ENCODE measurements at regions not wholly inside any gene's neighbourhood (a gene's known extent, or its start where the extent isn't known, plus 50 kb on each side); places are given as distances from the start of the nearest gene placed in this dataset.

DNA sequence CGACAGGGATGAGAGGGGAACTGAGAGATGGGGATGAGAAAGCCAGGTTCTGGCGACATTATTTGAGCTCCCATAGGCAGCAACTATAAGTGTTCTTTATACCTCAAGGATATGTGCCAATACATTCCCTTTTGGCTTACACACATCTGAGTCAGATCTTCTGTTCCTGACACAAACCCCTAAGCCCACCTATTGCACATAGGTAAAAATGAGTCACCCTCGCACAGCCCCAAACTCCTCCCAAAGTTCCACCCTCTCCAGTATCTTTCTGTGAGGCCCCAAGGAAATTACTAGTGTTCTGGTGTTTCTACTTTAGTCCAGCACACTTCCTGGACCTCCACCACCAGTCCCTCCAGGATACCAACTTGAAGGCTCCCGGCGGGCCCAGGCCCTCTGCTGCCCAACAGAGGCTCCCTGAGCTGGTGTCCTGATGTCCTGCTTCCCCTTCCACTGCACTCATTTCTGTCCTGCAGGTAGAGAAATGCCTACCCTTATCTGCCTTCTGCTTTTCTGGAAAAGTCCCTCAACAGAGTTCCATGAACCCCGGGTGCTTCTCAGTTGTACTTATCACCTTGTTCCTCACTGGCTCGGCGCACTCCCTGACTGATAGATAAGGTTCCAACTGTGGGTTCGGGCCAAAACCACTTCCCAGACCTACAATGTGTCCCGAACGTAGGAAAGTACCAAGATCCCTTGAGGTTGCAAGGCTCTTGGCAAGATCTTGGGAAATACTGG, 125.5 kb downstream of the EN1 start (continued):
- TF ChIP-seq, protein P1, sequence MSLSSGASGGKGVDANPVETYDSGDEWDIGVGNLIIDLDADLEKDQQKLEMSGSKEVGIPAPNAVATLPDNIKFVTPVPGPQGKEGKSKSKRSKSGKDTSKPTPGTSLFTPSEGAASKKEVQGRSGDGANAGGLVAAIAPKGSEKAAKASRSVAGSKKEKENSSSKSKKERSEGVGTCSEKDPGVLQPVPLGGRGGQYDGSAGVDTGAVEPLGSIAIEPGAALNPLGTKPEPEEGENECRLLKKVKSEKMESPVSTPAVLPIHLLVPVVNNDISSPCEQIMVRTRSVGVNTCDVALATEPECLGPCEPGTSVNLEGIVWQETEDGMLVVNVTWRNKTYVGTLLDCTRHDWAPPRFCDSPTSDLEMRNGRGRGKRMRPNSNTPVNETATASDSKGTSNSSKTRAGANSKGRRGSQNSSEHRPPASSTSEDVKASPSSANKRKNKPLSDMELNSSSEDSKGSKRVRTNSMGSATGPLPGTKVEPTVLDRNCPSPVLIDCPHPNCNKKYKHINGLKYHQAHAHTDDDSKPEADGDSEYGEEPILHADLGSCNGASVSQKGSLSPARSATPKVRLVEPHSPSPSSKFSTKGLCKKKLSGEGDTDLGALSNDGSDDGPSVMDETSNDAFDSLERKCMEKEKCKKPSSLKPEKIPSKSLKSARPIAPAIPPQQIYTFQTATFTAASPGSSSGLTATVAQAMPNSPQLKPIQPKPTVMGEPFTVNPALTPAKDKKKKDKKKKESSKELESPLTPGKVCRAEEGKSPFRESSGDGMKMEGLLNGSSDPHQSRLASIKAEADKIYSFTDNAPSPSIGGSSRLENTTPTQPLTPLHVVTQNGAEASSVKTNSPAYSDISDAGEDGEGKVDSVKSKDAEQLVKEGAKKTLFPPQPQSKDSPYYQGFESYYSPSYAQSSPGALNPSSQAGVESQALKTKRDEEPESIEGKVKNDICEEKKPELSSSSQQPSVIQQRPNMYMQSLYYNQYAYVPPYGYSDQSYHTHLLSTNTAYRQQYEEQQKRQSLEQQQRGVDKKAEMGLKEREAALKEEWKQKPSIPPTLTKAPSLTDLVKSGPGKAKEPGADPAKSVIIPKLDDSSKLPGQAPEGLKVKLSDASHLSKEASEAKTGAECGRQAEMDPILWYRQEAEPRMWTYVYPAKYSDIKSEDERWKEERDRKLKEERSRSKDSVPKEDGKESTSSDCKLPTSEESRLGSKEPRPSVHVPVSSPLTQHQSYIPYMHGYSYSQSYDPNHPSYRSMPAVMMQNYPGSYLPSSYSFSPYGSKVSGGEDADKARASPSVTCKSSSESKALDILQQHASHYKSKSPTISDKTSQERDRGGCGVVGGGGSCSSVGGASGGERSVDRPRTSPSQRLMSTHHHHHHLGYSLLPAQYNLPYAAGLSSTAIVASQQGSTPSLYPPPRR (CRISPR knock-in tag; IDR thresholded peaks at IDR 0.05; ENCODE audit: borderline replicate concordance), result no peak
- TF ChIP-seq MYBL2 (IDR thresholded peaks at IDR 0.05; ENCODE audit: low read depth), result no peak
- TF ChIP-seq MYBL2 (CRISPR knock-in tag; IDR thresholded peaks at IDR 0.05; ENCODE audit: borderline replicate concordance), result no peak
- TF ChIP-seq ZNF408 (CRISPR knock-in tag; IDR thresholded peaks at IDR 0.05; ENCODE audit: low read depth), result no peak
- TF ChIP-seq, protein P2, sequence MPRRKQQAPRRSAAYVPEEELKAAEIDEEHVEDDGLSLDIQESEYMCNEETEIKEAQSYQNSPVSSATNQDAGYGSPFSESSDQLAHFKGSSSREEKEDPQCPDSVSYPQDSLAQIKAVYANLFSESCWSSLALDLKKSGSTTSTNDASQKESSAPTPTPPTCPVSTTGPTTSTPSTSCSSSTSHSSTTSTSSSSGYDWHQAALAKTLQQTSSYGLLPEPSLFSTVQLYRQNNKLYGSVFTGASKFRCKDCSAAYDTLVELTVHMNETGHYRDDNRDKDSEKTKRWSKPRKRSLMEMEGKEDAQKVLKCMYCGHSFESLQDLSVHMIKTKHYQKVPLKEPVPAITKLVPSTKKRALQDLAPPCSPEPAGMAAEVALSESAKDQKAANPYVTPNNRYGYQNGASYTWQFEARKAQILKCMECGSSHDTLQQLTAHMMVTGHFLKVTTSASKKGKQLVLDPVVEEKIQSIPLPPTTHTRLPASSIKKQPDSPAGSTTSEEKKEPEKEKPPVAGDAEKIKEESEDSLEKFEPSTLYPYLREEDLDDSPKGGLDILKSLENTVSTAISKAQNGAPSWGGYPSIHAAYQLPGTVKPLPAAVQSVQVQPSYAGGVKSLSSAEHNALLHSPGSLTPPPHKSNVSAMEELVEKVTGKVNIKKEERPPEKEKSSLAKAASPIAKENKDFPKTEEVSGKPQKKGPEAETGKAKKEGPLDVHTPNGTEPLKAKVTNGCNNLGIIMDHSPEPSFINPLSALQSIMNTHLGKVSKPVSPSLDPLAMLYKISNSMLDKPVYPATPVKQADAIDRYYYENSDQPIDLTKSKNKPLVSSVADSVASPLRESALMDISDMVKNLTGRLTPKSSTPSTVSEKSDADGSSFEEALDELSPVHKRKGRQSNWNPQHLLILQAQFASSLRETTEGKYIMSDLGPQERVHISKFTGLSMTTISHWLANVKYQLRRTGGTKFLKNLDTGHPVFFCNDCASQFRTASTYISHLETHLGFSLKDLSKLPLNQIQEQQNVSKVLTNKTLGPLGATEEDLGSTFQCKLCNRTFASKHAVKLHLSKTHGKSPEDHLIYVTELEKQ (CRISPR knock-in tag; IDR thresholded peaks at IDR 0.05), result no peak
- no peak for TF ChIP-seq ETS2 (tag; IDR thresholded peaks at IDR 0.05; ENCODE audit: borderline replicate concordance, poor library complexity, severe bottlenecking)
- no peak for TF ChIP-seq GABPB2 (CRISPR knock-in tag; conservative IDR thresholded peaks at IDR 0.05)
- TF ChIP-seq PHF21A (IDR thresholded peaks at IDR 0.05; ENCODE audit: borderline replicate concordance, low read depth), result no peak
- TF ChIP-seq ZC3H8 (IDR thresholded peaks at IDR 0.05), result no peak
- TF ChIP-seq RUNX1 (IDR thresholded peaks at IDR 0.05; ENCODE audit: low read depth), result peak; percentile 33; the same call in 1 of the 2 replicates
- no peak for TF ChIP-seq ZNF316 (IDR thresholded peaks at IDR 0.05)
- TF ChIP-seq ELF4 (CRISPR knock-in tag; IDR thresholded peaks at IDR 0.05), result 0 out of 2 replicates have a peak, but pooled peaks have one; percentile 28
- no peak; a peak in 1 of 4 replicates for TF ChIP-seq NRF1 (conservative IDR thresholded peaks at IDR 0.05 in 1 of 2, IDR thresholded peaks at IDR 0.05 in 1 of 2)
- TF ChIP-seq CHD1 (IDR thresholded peaks at IDR 0.05; ENCODE audit: low read length), result no peak
- TF ChIP-seq HNRNPUL1 (IDR thresholded peaks at IDR 0.05; ENCODE audit: low read length), result no peak
- no peak for TF ChIP-seq NEUROD1 (IDR thresholded peaks at IDR 0.05; ENCODE audit: borderline replicate concordance, low read depth, low read length, partially characterized antibody)
- TF ChIP-seq BRF1 (IDR thresholded peaks at IDR 0.05; ENCODE audit: borderline replicate concordance, extremely low read depth, insufficient read length), result no peak
- no peak for TF ChIP-seq ERF (CRISPR knock-in tag; IDR thresholded peaks at IDR 0.05)
- no peak for TF ChIP-seq ZNF140 (CRISPR knock-in tag; IDR thresholded peaks at IDR 0.05)
- TF ChIP-seq ARNT (IDR thresholded peaks at IDR 0.05), result no peak
- TF ChIP-seq RAD51 (IDR thresholded peaks at IDR 0.05; ENCODE audit: borderline replicate concordance, low read depth), result no peak
- TF ChIP-seq XRCC4 (IDR thresholded peaks at IDR 0.05; ENCODE audit: extremely low read depth, insufficient read depth, insufficient read length), result no peak

Measured in K562 (cell line).